ENCODE measurements at regions not wholly inside any gene's neighbourhood (a gene's known extent, or its start where the extent isn't known, plus 50 kb on each side); places are given as distances from the start of the nearest gene placed in this dataset.
"Not testable (repeated sequence)": the region's sequence is repeated elsewhere in the genome, so short reads cannot be mapped to it uniquely, and the experiment has no call there.

GRCh38 chr21:28877318-28877884 lies 115.3 kb downstream of the LTN1 start:
- DNase-seq (ENCODE audit: low read depth in 2 of 2, low spot score in 1 of 2) = no peak

- no peak for DNase-seq (ENCODE audit: low read depth in 2 of 2, low spot score in 1 of 2)
These were observed 117.6 kb downstream of the LTN1 start for GRCh38 chr21:28875078-28875477.

- DNase-seq (ENCODE audit: low read depth in 2 of 2, low spot score in 1 of 2) = no peak
These were observed 120.5 kb downstream of the LTN1 start for GRCh38 chr21:28872218-28872617.

- DNase-seq (ENCODE audit: low read depth in 2 of 2, low spot score in 1 of 2) = no peak
These were observed 121.2 kb downstream of the LTN1 start for GRCh38 chr21:28871388-28872010.

GRCh38 chr21:28867401-28867800 lies 125.3 kb downstream of the LTN1 start:
- no peak for DNase-seq (ENCODE audit: low read depth in 2 of 2, low spot score in 1 of 2)

- no peak for DNase-seq (ENCODE audit: low read depth in 2 of 2, low spot score in 1 of 2)
These were observed 127.0 kb downstream of the LTN1 start for GRCh38 chr21:28865488-28866186.

GRCh38 chr21:28858424-28858823 lies 134.3 kb downstream of the LTN1 start:
- DNase-seq (ENCODE audit: low read depth in 2 of 2, low spot score in 1 of 2) = no peak

GRCh38 chr21:28857752-28858151 lies 134.9 kb downstream of the LTN1 start:
- no peak for DNase-seq (ENCODE audit: low read depth in 2 of 2, low spot score in 1 of 2)

GRCh38 chr21:28856588-28857250 lies 136.0 kb downstream of the LTN1 start:
- no peak for DNase-seq (ENCODE audit: low read depth in 2 of 2, low spot score in 1 of 2)

GRCh38 chr21:28852706-28853105 lies 140.0 kb downstream of the LTN1 start:
- no peak for DNase-seq (ENCODE audit: low read depth in 2 of 2, low spot score in 1 of 2)

GRCh38 chr21:28851645-28852044 lies 141.0 kb downstream of the LTN1 start:
- no peak for DNase-seq (ENCODE audit: low read depth in 2 of 2, low spot score in 1 of 2)

- DNase-seq (ENCODE audit: low read depth in 2 of 2, low spot score in 1 of 2) = not testable (repeated sequence)
These were observed 153.4 kb downstream of the LTN1 start for GRCh38 chr21:28839237-28839636.

GRCh38 chr21:28837426-28837825 lies 155.3 kb downstream of the LTN1 start:
- DNase-seq (ENCODE audit: low read depth in 2 of 2, low spot score in 1 of 2) = not testable (repeated sequence)

GRCh38 chr21:28836588-28836987 lies 156.1 kb downstream of the LTN1 start:
- DNase-seq (ENCODE audit: low read depth in 2 of 2, low spot score in 1 of 2) = not testable (repeated sequence)

- DNase-seq (ENCODE audit: low read depth in 2 of 2, low spot score in 1 of 2) = no peak
These were observed 158.1 kb downstream of the LTN1 start for GRCh38 chr21:28834335-28835238.

GRCh38 chr21:28833609-28834008 lies 159.1 kb downstream of the LTN1 start:
- no peak for DNase-seq (ENCODE audit: low read depth in 2 of 2, low spot score in 1 of 2)

- no peak for DNase-seq (ENCODE audit: low read depth in 2 of 2, low spot score in 1 of 2)
These were observed 159.5 kb downstream of the LTN1 start for GRCh38 chr21:28833182-28833581.

- DNase-seq (ENCODE audit: low read depth in 2 of 2, low spot score in 1 of 2) = no peak
These were observed 160.0 kb downstream of the LTN1 start for GRCh38 chr21:28832715-28833061.

- DNase-seq (ENCODE audit: low read depth in 2 of 2, low spot score in 1 of 2) = no peak
These were observed 160.5 kb downstream of the LTN1 start for GRCh38 chr21:28832013-28832714.

GRCh38 chr21:28828981-28829380 lies 163.7 kb downstream of the LTN1 start:
- DNase-seq (ENCODE audit: low read depth in 2 of 2, low spot score in 1 of 2) = no peak
